GM21515 (cell line): ENCODE measurements at regions not wholly inside any gene's neighbourhood (a gene's known extent, or its start where the extent isn't known, plus 50 kb on each side); places are given as distances from the start of the nearest gene placed in this dataset.
A peak's percentile ranks its signal among the peaks of the same experiment; 100 is the strongest.
"Not testable (repeated sequence)": the region's sequence is repeated elsewhere in the genome, so short reads cannot be mapped to it uniquely, and the experiment has no call there.

Experiments used
- ATAC-seq: cut with Tn5 transposase; IDR thresholded peaks from one replicate; pipeline ENCODE4 v1.9.1; 2021; ENCODE audit not compliant: unreplicated experiment

GRCh38 chr2:12435430-12436222 lies 281.1 kb upstream of the TRIB2 start:
- no peak for ATAC-seq

- no peak for ATAC-seq
Measured at GRCh38 chr2:12436483-12436882, 280.3 kb upstream of the TRIB2 start.

GRCh38 chr2:12436935-12437561 lies 279.7 kb upstream of the TRIB2 start:
- no peak for ATAC-seq

- ATAC-seq = no peak
Measured at GRCh38 chr2:12440731-12441130, 276.0 kb upstream of the TRIB2 start.

GRCh38 chr2:12441750-12442475 lies 274.8 kb upstream of the TRIB2 start:
- no peak for ATAC-seq

GRCh38 chr2:12442476-12442847 lies 274.3 kb upstream of the TRIB2 start:
- ATAC-seq = no peak

GRCh38 chr2:12448846-12449505 lies 267.8 kb upstream of the TRIB2 start:
- no peak for ATAC-seq

GRCh38 chr2:12451726-12452125 lies 265.0 kb upstream of the TRIB2 start:
- ATAC-seq = no peak

- ATAC-seq = no peak
Measured at GRCh38 chr2:12452185-12452584, 264.6 kb upstream of the TRIB2 start.

GRCh38 chr2:12453731-12454130 lies 263.0 kb upstream of the TRIB2 start:
- no peak for ATAC-seq

GRCh38 chr2:12455661-12456060 lies 261.1 kb upstream of the TRIB2 start:
- no peak for ATAC-seq

- peak; percentile 96 for ATAC-seq
Measured at GRCh38 chr2:12456293-12457106, 260.2 kb upstream of the TRIB2 start.

GRCh38 chr2:12457831-12458230 lies 258.9 kb upstream of the TRIB2 start:
- no peak for ATAC-seq

- no peak for ATAC-seq
Measured at GRCh38 chr2:12463189-12463588, 253.5 kb upstream of the TRIB2 start.

GRCh38 chr2:12465631-12466135 lies 251.1 kb upstream of the TRIB2 start:
- ATAC-seq = no peak

- ATAC-seq = no peak
Measured at GRCh38 chr2:12467303-12467702, 249.4 kb upstream of the TRIB2 start.

- no peak for ATAC-seq
Measured at GRCh38 chr2:12469141-12469561, 247.6 kb upstream of the TRIB2 start.

GRCh38 chr2:12472265-12472664 lies 244.5 kb upstream of the TRIB2 start:
- not testable (repeated sequence) for ATAC-seq

GRCh38 chr2:12478151-12479064 lies 238.3 kb upstream of the TRIB2 start:
- no peak for ATAC-seq
